GM12878 (cell line): ENCODE measurements at regions not wholly inside any gene's neighbourhood (a gene's known extent, or its start where the extent isn't known, plus 50 kb on each side); places are given as distances from the start of the nearest gene placed in this dataset.
A peak's percentile ranks its signal among the peaks of the same experiment; 100 is the strongest.
"Not testable (repeated sequence)": the region's sequence is repeated elsewhere in the genome, so short reads cannot be mapped to it uniquely, and the experiment has no call there.

Experiments
- ATAC-seq: fragments of 200-7000 bp; cut with Tn5 transposase; 3 replicates; pipeline ENCODE4 v1.9.1; 2020; ENCODE audit warnings: mild to moderate bottlenecking, moderate library complexity
- BruUV-seq: library from RNA; stranded (reverse); fragments of 400-500 nt; replicated peaks from 2 replicates; lab custom pipeline; 2021; lab: Mats Ljungman, UMichigan
- CTCF ChIA-PET: fragments of 300-600 bp; sonication (Branson Sonifier 250); formaldehyde crosslinking; extraction: SDS; loops from one replicate; lab custom pipeline; 2021; ENCODE audit warnings: inconsistent platforms; lab: Yijun Ruan, JAX
- POLR2A ChIA-PET: fragments of 350-600 bp; formaldehyde crosslinking; extraction: SDS; loops from one replicate; lab custom pipeline; 2021; ENCODE audit warnings: inconsistent platforms; lab: Charles Lee
- RAD21 ChIA-PET: fragments of 300-600 bp; sonication (Branson Sonifier 250); formaldehyde crosslinking; loops from one replicate; lab custom pipeline; 2023; ENCODE audit warnings: antibody characterized with exemption; ENCODE audit not compliant: unreplicated experiment; lab: Charles Lee
- SMC1A ChIA-PET: fragments of 300-600 bp; sonication (Branson Sonifier 250); formaldehyde crosslinking; loops from one replicate; lab custom pipeline; 2023; ENCODE audit not compliant: unreplicated experiment, uncharacterized antibody; lab: Charles Lee
- DNase-seq: peaks from one replicate; pipeline ENCODE4 v3.0.0-alpha.2; 2011; ENCODE audit warnings: low read depth, low spot score
- FAIRE-seq: peaks from 3 replicates; lab custom pipeline; 2011; peaks lifted over from hg19 to GRCh38; lab: Jason Lieb, UNC
- H2AFZ ChIP-seq: 2 replicates; pipeline ENCODE4 v1.6.0; 2011; ENCODE audit warnings: low read depth, low read length, control low read depth; ENCODE audit not compliant: control insufficient read depth
- H3K27ac ChIP-seq: 2 replicates; pipeline ENCODE4 v1.5.1; 2011; ENCODE audit warnings: control low read depth; ENCODE audit not compliant: control insufficient read depth, insufficient read depth
- H3K27me3 ChIP-seq, 2 experiments: replicated peaks in 1 of 2; 2 replicates each; pipeline versions ENCODE4 v1.6.0 to v1.6.1; 2011; ENCODE audit warnings: low read length in 1 of 2; ENCODE audit not compliant: control insufficient read depth in 2 of 2, insufficient read depth in 2 of 2
- H3K36me3 ChIP-seq, 2 experiments: 2 replicates each; pipeline ENCODE4 v1.5.1; 2011; ENCODE audit warnings: low read length in 1 of 2; ENCODE audit not compliant: control insufficient read depth in 2 of 2, insufficient read depth in 2 of 2
- H3K4me1 ChIP-seq: 2 replicates; pipeline ENCODE4 v1.6.1; 2011; ENCODE audit warnings: mild to moderate bottlenecking, low read length, moderate library complexity, mixed read lengths; ENCODE audit not compliant: control insufficient read depth, insufficient read depth
- H3K4me2 ChIP-seq: 2 replicates; pipeline ENCODE4 v1.6.0; 2011; ENCODE audit warnings: control low read depth; ENCODE audit not compliant: control insufficient read depth, insufficient read depth
- H3K4me3 ChIP-seq: fragments of 200-600 bp; sonication (generic); 2 replicates; pipeline ENCODE4 v1.5.1; 2016
- H3K79me2 ChIP-seq: 2 replicates; pipeline ENCODE4 v1.6.0; 2011; ENCODE audit warnings: low read length; ENCODE audit not compliant: control insufficient read depth, insufficient read depth
- H3K9ac ChIP-seq: 2 replicates; pipeline ENCODE4 v1.8.0; 2011; ENCODE audit warnings: low read length, control low read depth, mixed read lengths; ENCODE audit not compliant: control insufficient read depth, insufficient read depth
- H3K9me3 ChIP-seq: replicated peaks from 3 replicates; pipeline ENCODE4 v1.5.1; 2011; ENCODE audit warnings: mild to moderate bottlenecking, low read length; ENCODE audit not compliant: control insufficient read depth, insufficient read depth
- H4K20me1 ChIP-seq: 2 replicates; pipeline ENCODE4 v1.6.0; 2011; ENCODE audit not compliant: control insufficient read depth, insufficient read depth
- ATF7 ChIP-seq: fragments of 450-650 bp; IDR thresholded peaks from 2 replicates; pipeline ENCODE4 v1.6.1; 2016; ENCODE audit warnings: low read depth, mild to moderate bottlenecking
- BACH1 ChIP-seq: fragments of 450-650 bp; IDR thresholded peaks from 2 replicates; pipeline ENCODE4 v1.6.1; 2017; ENCODE audit warnings: mild to moderate bottlenecking, borderline replicate concordance
- BCL11A ChIP-seq: IDR thresholded peaks from 2 replicates; pipeline ENCODE4 v1.6.1; 2011; ENCODE audit warnings: low read depth, low read length
- BCL3 ChIP-seq: IDR thresholded peaks from 2 replicates; pipeline ENCODE4 v1.6.1; 2011; ENCODE audit warnings: borderline replicate concordance, low read depth, mild to moderate bottlenecking, moderate library complexity, low read length; ENCODE audit not compliant: insufficient read depth, poor library complexity, severe bottlenecking
- BHLHE40 ChIP-seq, 2 experiments: fragments of 450-650 bp in 1 of 2; IDR thresholded peaks; 2 replicates each; pipeline ENCODE4 v1.6.1; 2011 to 2017; ENCODE audit warnings: low read depth in 2 of 2, borderline replicate concordance in 1 of 2, improper control_type of control experiment in 1 of 2, low read length in 1 of 2, mild to moderate bottlenecking in 1 of 2
- CBFB ChIP-seq: IDR thresholded peaks from 2 replicates; pipeline ENCODE4 v1.6.1; 2016; ENCODE audit warnings: antibody characterized with exemption, low read depth
- CBX5 ChIP-seq: sonication (generic); IDR thresholded peaks from 2 replicates; pipeline ENCODE4 v1.6.1; 2016; ENCODE audit warnings: low read depth, moderate library complexity, mild to moderate bottlenecking, inconsistent platforms
- CREM ChIP-seq: IDR thresholded peaks from 2 replicates; pipeline ENCODE4 v1.6.1; 2014; ENCODE audit warnings: antibody characterized with exemption, low read depth
- EED ChIP-seq: sonication (generic); IDR thresholded peaks from 2 replicates; pipeline ENCODE4 v1.6.1; 2016; ENCODE audit warnings: antibody characterized with exemption, low read depth
- FOXM1 ChIP-seq: IDR thresholded peaks from 2 replicates; pipeline ENCODE4 v1.6.1; 2012; ENCODE audit warnings: low read depth, mild to moderate bottlenecking, inconsistent platforms, low read length, moderate library complexity
- HDGF ChIP-seq: fragments of 450-650 bp; IDR thresholded peaks from 2 replicates; pipeline ENCODE4 v1.6.1; 2016; ENCODE audit warnings: antibody characterized with exemption
- IRF4 ChIP-seq: IDR thresholded peaks from 2 replicates; pipeline ENCODE4 v1.6.1; 2011; ENCODE audit warnings: low read depth, low read length
- MTA2 ChIP-seq: fragments of 450-650 bp; IDR thresholded peaks from 2 replicates; pipeline ENCODE4 v1.6.1; 2016; ENCODE audit warnings: low read depth, mild to moderate bottlenecking, moderate library complexity
- NBN ChIP-seq: fragments of 450-650 bp; IDR thresholded peaks from 2 replicates; pipeline ENCODE4 v1.6.1; 2016
- POLR2AphosphoS5 ChIP-seq: IDR thresholded peaks from 2 replicates; pipeline ENCODE4 v1.6.1; 2011; ENCODE audit warnings: mild to moderate bottlenecking, low read length, inconsistent platforms
- POU2F2 ChIP-seq: IDR thresholded peaks from 3 replicates; pipeline ENCODE4 v1.6.1; 2011; ENCODE audit warnings: low read depth, mild to moderate bottlenecking, low read length, borderline replicate concordance
- SP1 ChIP-seq: IDR thresholded peaks from one replicate; pipeline ENCODE4 v1.6.1; 2011; ENCODE audit warnings: low read depth, low read length
- SRF ChIP-seq, 2 experiments: IDR thresholded peaks; 2 replicates each; pipeline ENCODE4 v1.6.1; 2011; ENCODE audit warnings: low read depth in 2 of 2, low read length in 2 of 2, mild to moderate bottlenecking in 1 of 2, moderate library complexity in 1 of 2
- TAF1 ChIP-seq: IDR thresholded peaks from 2 replicates; pipeline ENCODE4 v1.6.1; 2011; ENCODE audit warnings: mild to moderate bottlenecking, low read depth, low read length, borderline replicate concordance
- TCF7 ChIP-seq: IDR thresholded peaks from 2 replicates; pipeline ENCODE4 v1.6.1; 2014; ENCODE audit warnings: antibody characterized with exemption, borderline replicate concordance
- YY1 ChIP-seq: IDR thresholded peaks from 2 replicates; pipeline ENCODE4 v1.6.1; 2011; ENCODE audit warnings: low read depth, mild to moderate bottlenecking, low read length
- ZNF207 ChIP-seq: fragments of 450-650 bp; IDR thresholded peaks from 2 replicates; pipeline ENCODE4 v1.6.1; 2014; ENCODE audit warnings: antibody characterized with exemption, mild to moderate bottlenecking, borderline replicate concordance
- ZNF24 ChIP-seq: fragments of 450-650 bp; IDR thresholded peaks from 2 replicates; pipeline ENCODE4 v1.6.1; 2017; ENCODE audit warnings: antibody characterized with exemption, mild to moderate bottlenecking
- WGBS: methylation state at CpG from one replicate; pipeline ENCODE4 v1.1.6; 2016; ENCODE audit warnings: low lambda C conversion rate; ENCODE audit not compliant: insufficient replicate concordance, insufficient coverage; ENCODE audit errors: missing lambda C conversion rate; 5-methylcytosine and 5-hydroxymethylcytosine counted together
- in situ Hi-C: fragments of 300-500 bp; cut with MboI; formaldehyde crosslinking; loops from 9 replicates; pipeline ENCODE4 v1.14.3; 2018; ENCODE audit warnings: mixed read lengths
- intact Hi-C: fragments of 100-400 bp; cut with micrococcal nuclease; formaldehyde crosslinking; loops from one replicate; pipeline ENCODE4 v1.14.2; 2022; ENCODE audit not compliant: unreplicated experiment

GRCh38 chr1:120942218-120942944 lies 52.8 kb downstream of the PPIAL4A start:
- intact Hi-C loops, result loop anchor here (10.0 kb wide), 1 partner anchor 88 kb away; no protein-coding TSS in a partner anchor
- H3K79me2 ChIP-seq, SMC1A ChIA-PET, H3K9me3 ChIP-seq, H3K4me1 ChIP-seq, H3K36me3 ChIP-seq, FAIRE-seq, CTCF ChIA-PET, in situ Hi-C loops, H4K20me1 ChIP-seq, RAD21 ChIA-PET, H3K27me3 ChIP-seq: not testable (repeated sequence)
- H3K4me3 ChIP-seq, result peak overlapping the region; percentile 60
- H2AFZ ChIP-seq, result peak overlapping the region; percentile 71
- POLR2A ChIA-PET, result interaction anchor here (1.0 kb wide), 1 partner anchor 91 kb away, joined by 3 read pairs; no protein-coding TSS in a partner anchor
- H3K27ac ChIP-seq, result peak overlapping the region; percentile 31
- peak overlapping the region; percentile 68 for H3K4me2 ChIP-seq
- BruUV-seq, result TSS peak; percentile 99
- DNase-seq (peak; percentile 59), ATAC-seq (peak; percentile 86)
- 2% methylated on average over 33 of the region's 34 CpGs for WGBS
- peak overlapping the region; percentile 68 for H3K9ac ChIP-seq
- TF ChIP-seq FOXM1, result peak; percentile 40; the same call in 1 of the 2 replicates
- peak; percentile 100 for TF ChIP-seq CBFB
- peak; percentile 44 for TF ChIP-seq SP1
- peak; percentile 53; the same call in 1 of the 2 replicates for TF ChIP-seq CBX5
- 0 out of 2 replicates have a peak, but pooled peaks have one; percentile 32 for TF ChIP-seq ZNF207
- peak; percentile 93 for TF ChIP-seq EED
- TF ChIP-seq BHLHE40 (IDR thresholded peaks at IDR 0.05; ENCODE audit: borderline replicate concordance in 1 of 2, low read depth in 2 of 2, low read length in 1 of 2), result peak in 1 of 2 experiments; percentile 62; a peak in 1 of 4 replicates
- peak; percentile 48; the same call in 1 of the 2 replicates for TF ChIP-seq CREM
- TF ChIP-seq HDGF, result peak; percentile 77; the same call in 1 of the 2 replicates
- TF ChIP-seq ZNF24, result 0 out of 2 replicates have a peak, but pooled peaks have one; percentile 5
- peak; percentile 99 for TF ChIP-seq POU2F2
- TF ChIP-seq BACH1, result peak; percentile 95; the same call in 1 of the 2 replicates
- TF ChIP-seq IRF4, result 0 out of 2 replicates have a peak, but pooled peaks have one; percentile 22
- peak; percentile 99 for TF ChIP-seq POLR2AphosphoS5
- 0 out of 2 replicates have a peak, but pooled peaks have one; percentile 12 for TF ChIP-seq YY1
- TF ChIP-seq TAF1, result peak; percentile 35; the same call in 1 of the 2 replicates
- TF ChIP-seq MTA2, result peak; percentile 21; the same call in 1 of the 2 replicates
- peak; percentile 62; the same call in 1 of the 2 replicates for TF ChIP-seq TCF7
- TF ChIP-seq BCL11A, result peak; percentile 81
- TF ChIP-seq SRF (IDR thresholded peaks at IDR 0.05; ENCODE audit: low read depth in 2 of 2, low read length in 2 of 2), result 0 out of 4 replicates have a peak, but pooled peaks of 1 of the 2 experiments have one; percentile 33
- TF ChIP-seq BCL3, result peak; percentile 71
- TF ChIP-seq NBN, result peak; percentile 87
- peak; percentile 79 for TF ChIP-seq ATF7
